Transverse colon (tissue), 4 donors: ENCODE measurements at regions not wholly inside any gene's neighbourhood (a gene's known extent, or its start where the extent isn't known, plus 50 kb on each side); places are given as distances from the start of the nearest gene placed in this dataset.
"Not testable (repeated sequence)": the region's sequence is repeated elsewhere in the genome, so short reads cannot be mapped to it uniquely, and the experiment has no call there.

Experiments used
- EP300 ChIP-seq: sonication (generic); formaldehyde crosslinking; IDR thresholded peaks from one replicate; pipeline ENCODE4 v1.6.1; 2017; ENCODE audit warnings: antibody characterized with exemption, low read depth
- POLR2A ChIP-seq: fragments of 450-650 bp; IDR thresholded peaks from one replicate; pipeline ENCODE4 v1.6.1; 2016; ENCODE audit warnings: antibody characterized with exemption, mild to moderate bottlenecking, moderate library complexity
- POLR2AphosphoS5 ChIP-seq, 3 donors: sonication (generic); formaldehyde crosslinking; IDR thresholded peaks; one replicate each; pipeline ENCODE4 v1.6.1; 2016; ENCODE audit warnings: antibody characterized with exemption in 3 of 3
- TF ChIP-seq, protein P1 (sequence below), 5 experiments: fragments of 200-600 bp in 3 of 5; fragments of 450-650 bp in 2 of 5; sonication (generic) in 3 of 5; IDR thresholded peaks; 1 replicate in 2 of 5; 2 replicates in 3 of 5; pipeline ENCODE4 v1.5.1; 2016 to 2017; ENCODE audit warnings: antibody characterized with exemption in 5 of 5, inconsistent platforms in 3 of 5, mild to moderate bottlenecking in 2 of 5, moderate library complexity in 1 of 5

DNA sequence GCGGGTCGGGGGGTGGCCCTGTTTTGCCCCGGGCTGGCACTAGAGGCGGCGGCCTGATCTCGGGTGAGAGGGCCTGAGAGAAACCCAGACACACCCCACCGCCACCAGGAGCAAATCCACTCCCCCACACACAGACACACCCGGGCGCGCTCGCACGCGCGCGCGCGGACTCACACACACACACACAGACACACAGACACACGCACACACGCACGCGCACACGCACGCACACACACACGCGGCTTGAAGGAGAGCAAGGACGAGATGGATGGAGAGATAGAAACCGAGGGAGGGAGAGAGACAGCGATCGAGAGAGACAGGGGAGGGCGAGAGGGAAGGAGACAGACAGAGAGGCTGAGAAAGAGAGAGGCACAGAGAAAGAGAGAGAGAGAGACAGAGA lies 108.8 kb upstream of the RHOU start:
- TF ChIP-seq, protein P1, sequence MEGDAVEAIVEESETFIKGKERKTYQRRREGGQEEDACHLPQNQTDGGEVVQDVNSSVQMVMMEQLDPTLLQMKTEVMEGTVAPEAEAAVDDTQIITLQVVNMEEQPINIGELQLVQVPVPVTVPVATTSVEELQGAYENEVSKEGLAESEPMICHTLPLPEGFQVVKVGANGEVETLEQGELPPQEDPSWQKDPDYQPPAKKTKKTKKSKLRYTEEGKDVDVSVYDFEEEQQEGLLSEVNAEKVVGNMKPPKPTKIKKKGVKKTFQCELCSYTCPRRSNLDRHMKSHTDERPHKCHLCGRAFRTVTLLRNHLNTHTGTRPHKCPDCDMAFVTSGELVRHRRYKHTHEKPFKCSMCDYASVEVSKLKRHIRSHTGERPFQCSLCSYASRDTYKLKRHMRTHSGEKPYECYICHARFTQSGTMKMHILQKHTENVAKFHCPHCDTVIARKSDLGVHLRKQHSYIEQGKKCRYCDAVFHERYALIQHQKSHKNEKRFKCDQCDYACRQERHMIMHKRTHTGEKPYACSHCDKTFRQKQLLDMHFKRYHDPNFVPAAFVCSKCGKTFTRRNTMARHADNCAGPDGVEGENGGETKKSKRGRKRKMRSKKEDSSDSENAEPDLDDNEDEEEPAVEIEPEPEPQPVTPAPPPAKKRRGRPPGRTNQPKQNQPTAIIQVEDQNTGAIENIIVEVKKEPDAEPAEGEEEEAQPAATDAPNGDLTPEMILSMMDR (IDR thresholded peaks at IDR 0.05) = not testable (repeated sequence)
- not testable (repeated sequence) for TF ChIP-seq EP300; POLR2A; POLR2AphosphoS5 (IDR thresholded peaks at IDR 0.05)
